ENCODE measurements at regions not wholly inside any gene's neighbourhood (a gene's known extent, or its start where the extent isn't known, plus 50 kb on each side); places are given as distances from the start of the nearest gene placed in this dataset.

- H3K27ac ChIP-seq (ENCODE audit: extremely low read length, insufficient read depth, low read length): no peak overlapping the region
- H3K9me3 ChIP-seq (ENCODE audit: low read length): no peaks in the 10 kb centered on the region
- no peaks in the 10 kb centered on the region for H3K36me3 ChIP-seq (replicated peaks in 1 of 2; ENCODE audit: control insufficient read depth in 1 of 2, insufficient read depth in 2 of 2, low read length in 2 of 2)
- H3K79me2 ChIP-seq (ENCODE audit: insufficient read depth, low read length): no peaks in the 10 kb centered on the region
- H3K4me1 ChIP-seq (ENCODE audit: insufficient read depth, low read length): peaks cover 41% of the 10 kb centered on the region
- FAIRE-seq (peak; percentile 70), DNase-seq (ENCODE audit: low spot score) (no peak), ATAC-seq (peak; percentile 61)
- CTCF ChIA-PET (ENCODE audit: low intra/inter-chr PET ratio, low total read pairs): no interaction called here
- H3K4me2 ChIP-seq (ENCODE audit: low read depth, low read length): peak overlapping the region; percentile 78
- TF ChIP-seq PATZ1 (CRISPR knock-in tag; IDR thresholded peaks at IDR 0.05): 0 out of 2 replicates have a peak, but pooled peaks have one; percentile 38
- no peak for TF ChIP-seq MAFK (conservative IDR thresholded peaks at IDR 0.05 in 1 of 2, IDR thresholded peaks at IDR 0.05 in 1 of 2; ENCODE audit: low read length in 2 of 2)
- no peak for TF ChIP-seq FOXA1 (IDR thresholded peaks at IDR 0.05)
- TF ChIP-seq FOXA1 (CRISPR knock-in tag; IDR thresholded peaks at IDR 0.05): peak; percentile 61; the same call in 1 of the 2 replicates
- peak; percentile 34; the same call in 1 of the 2 replicates for TF ChIP-seq BCL6 (CRISPR knock-in tag; IDR thresholded peaks at IDR 0.05)
- TF ChIP-seq FOXA3 (CRISPR knock-in tag; IDR thresholded peaks at IDR 0.05): peak; percentile 43
- H4K20me1 ChIP-seq (ENCODE audit: insufficient read depth, low read length): no peaks in the 10 kb centered on the region
- POLR2A ChIA-PET: no interaction called here
- in situ Hi-C loops (cut with HindIII; ENCODE audit: extremely low pct_ligation_motif_present, low pct_unique_long_range_greater_than_20kb): no loop called here
- intact Hi-C loops (cut with micrococcal nuclease; ENCODE audit: unreplicated experiment): no loop called here
- 0 out of 6 replicates have a peak overlapping the region, but pooled peaks of 1 of the 3 experiments have one; percentile 11 for H3K4me3 ChIP-seq (replicated peaks in 1 of 3; ENCODE audit: insufficient read depth in 1 of 3, low read depth in 2 of 3, low read length in 3 of 3)
- peak overlapping the region; percentile 16; the same call in 1 of the 2 replicates for H3K9ac ChIP-seq (ENCODE audit: insufficient read depth, low read depth, low read length)
- no peak overlapping the region for H2AFZ ChIP-seq (ENCODE audit: low read length)
- H3K27me3 ChIP-seq (ENCODE audit: control insufficient read depth in 1 of 2, insufficient read depth in 2 of 2, low read length in 2 of 2): no peaks in the 10 kb centered on the region
- WGBS (ENCODE audit: low lambda C conversion rate): 3% methylated on average over 3 of the region's 3 CpGs
- BruUV-seq (replicated peaks): no TSS peak
Measured at GRCh38 chr18:70462078-70462439, 173.2 kb downstream of the SOCS6 start.

DNA sequence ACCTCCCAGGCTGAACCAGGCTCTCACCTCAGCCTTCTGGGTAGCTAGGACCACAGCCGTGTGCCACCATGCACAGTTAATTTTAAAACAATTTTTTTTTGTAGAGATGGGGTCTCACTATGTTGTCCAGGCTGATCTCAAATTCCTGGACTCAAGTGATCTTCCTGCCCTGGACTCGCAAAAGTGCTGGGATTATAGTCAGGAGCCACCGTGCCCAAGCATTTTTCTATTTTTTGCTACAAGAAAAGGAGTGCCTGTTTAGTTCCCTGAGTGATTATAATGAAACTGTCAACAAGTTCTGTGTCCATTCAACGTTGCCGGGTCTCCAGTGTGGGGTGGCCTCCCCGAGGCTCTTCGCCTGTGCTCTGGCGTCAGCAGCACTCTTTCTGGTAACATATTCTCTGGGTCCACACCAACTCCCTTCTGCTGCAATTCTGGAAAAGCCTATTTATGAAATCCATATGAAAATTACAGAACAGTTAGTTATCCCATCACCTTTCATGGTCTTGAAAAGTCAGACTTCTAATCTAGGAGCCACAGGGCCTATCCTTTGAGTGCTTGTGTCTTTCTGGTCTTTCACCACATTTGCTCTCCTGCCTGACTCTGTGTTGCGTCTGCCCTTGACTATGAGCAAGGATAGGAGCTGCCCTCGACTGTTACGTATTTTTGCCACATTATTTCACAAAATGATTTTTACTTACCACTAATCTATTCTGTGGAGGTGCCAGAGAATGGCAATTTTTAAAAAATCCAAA lies 172.7 kb downstream of the SOCS6 start:
- H3K4me1 ChIP-seq (ENCODE audit: insufficient read depth, low read length): peaks cover 41% of the 10 kb centered on the region
- no peaks in the 10 kb centered on the region for H3K36me3 ChIP-seq (replicated peaks in 1 of 2; ENCODE audit: control insufficient read depth in 1 of 2, insufficient read depth in 2 of 2, low read length in 2 of 2)
- no peaks in the 10 kb centered on the region for H3K27me3 ChIP-seq (ENCODE audit: control insufficient read depth in 1 of 2, insufficient read depth in 2 of 2, low read length in 2 of 2)
- FAIRE-seq: no peak
- no TSS peak for BruUV-seq (replicated peaks)
- H3K79me2 ChIP-seq (ENCODE audit: insufficient read depth, low read length): no peaks in the 10 kb centered on the region
- peak overlapping the region; percentile 11 to 52 (median 12); a peak in 5 of 6 replicates for H3K4me3 ChIP-seq (replicated peaks in 1 of 3; ENCODE audit: insufficient read depth in 1 of 3, low read depth in 2 of 3, low read length in 3 of 3)
- no peak overlapping the region for H3K27ac ChIP-seq (ENCODE audit: extremely low read length, insufficient read depth, low read length)
- H3K9me3 ChIP-seq (ENCODE audit: low read length): no peaks in the 10 kb centered on the region
- ChIA-PET CTCF (ENCODE audit: low intra/inter-chr PET ratio, low total read pairs) (no interaction called here), POLR2A (no interaction called here)
- peak; percentile 86 for ATAC-seq
- H3K4me2 ChIP-seq (ENCODE audit: low read depth, low read length): peak overlapping the region; percentile 78
- H2AFZ ChIP-seq (ENCODE audit: low read length): peak overlapping the region; percentile 70
- peak overlapping the region; percentile 16; the same call in 1 of the 2 replicates for H3K9ac ChIP-seq (ENCODE audit: insufficient read depth, low read depth, low read length)
- in situ Hi-C loops (cut with HindIII; ENCODE audit: extremely low pct_ligation_motif_present, low pct_unique_long_range_greater_than_20kb) (no loop called here), intact Hi-C loops (cut with micrococcal nuclease; ENCODE audit: unreplicated experiment) (no loop called here)
- WGBS (ENCODE audit: low lambda C conversion rate): 26% methylated on average over 11 of the region's 11 CpGs
- DNase-seq (ENCODE audit: low spot score): no peak
- H4K20me1 ChIP-seq (ENCODE audit: insufficient read depth, low read length): no peaks in the 10 kb centered on the region
- TF ChIP-seq, protein P1, sequence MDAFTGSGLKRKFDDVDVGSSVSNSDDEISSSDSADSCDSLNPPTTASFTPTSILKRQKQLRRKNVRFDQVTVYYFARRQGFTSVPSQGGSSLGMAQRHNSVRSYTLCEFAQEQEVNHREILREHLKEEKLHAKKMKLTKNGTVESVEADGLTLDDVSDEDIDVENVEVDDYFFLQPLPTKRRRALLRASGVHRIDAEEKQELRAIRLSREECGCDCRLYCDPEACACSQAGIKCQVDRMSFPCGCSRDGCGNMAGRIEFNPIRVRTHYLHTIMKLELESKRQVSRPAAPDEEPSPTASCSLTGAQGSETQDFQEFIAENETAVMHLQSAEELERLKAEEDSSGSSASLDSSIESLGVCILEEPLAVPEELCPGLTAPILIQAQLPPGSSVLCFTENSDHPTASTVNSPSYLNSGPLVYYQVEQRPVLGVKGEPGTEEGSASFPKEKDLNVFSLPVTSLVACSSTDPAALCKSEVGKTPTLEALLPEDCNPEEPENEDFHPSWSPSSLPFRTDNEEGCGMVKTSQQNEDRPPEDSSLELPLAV (CRISPR knock-in tag; conservative IDR thresholded peaks at IDR 0.05; ENCODE audit: low read depth): no peak
- TF ChIP-seq SOX6 (IDR thresholded peaks at IDR 0.05): no peak
- TF ChIP-seq SOX6 (CRISPR knock-in tag; IDR thresholded peaks at IDR 0.05): no peak
- TF ChIP-seq ZMAT3 (CRISPR knock-in tag; conservative IDR thresholded peaks at IDR 0.05): no peak
- TF ChIP-seq, protein P2, sequence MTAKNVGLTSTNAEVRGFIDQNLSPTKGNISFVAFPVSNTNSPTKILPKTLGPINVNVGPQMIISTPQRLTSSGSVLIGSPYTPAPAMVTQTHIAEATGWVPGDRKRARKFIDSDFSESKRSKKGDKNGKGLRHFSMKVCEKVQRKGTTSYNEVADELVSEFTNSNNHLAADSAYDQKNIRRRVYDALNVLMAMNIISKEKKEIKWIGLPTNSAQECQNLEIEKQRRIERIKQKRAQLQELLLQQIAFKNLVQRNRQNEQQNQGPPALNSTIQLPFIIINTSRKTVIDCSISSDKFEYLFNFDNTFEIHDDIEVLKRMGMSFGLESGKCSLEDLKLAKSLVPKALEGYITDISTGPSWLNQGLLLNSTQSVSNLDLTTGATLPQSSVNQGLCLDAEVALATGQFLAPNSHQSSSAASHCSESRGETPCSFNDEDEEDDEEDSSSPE (CRISPR knock-in tag; IDR thresholded peaks at IDR 0.05): no peak
- TF ChIP-seq ZNF121 (CRISPR knock-in tag; IDR thresholded peaks at IDR 0.05): peak; percentile 97
- peak; percentile 69 for TF ChIP-seq ZMYM3 (CRISPR knock-in tag; IDR thresholded peaks at IDR 0.05)
- no peak for TF ChIP-seq ZNF546 (CRISPR knock-in tag; conservative IDR thresholded peaks at IDR 0.05)
- TF ChIP-seq REXO4 (CRISPR knock-in tag; IDR thresholded peaks at IDR 0.05; ENCODE audit: borderline replicate concordance): no peak

All from HepG2 (cell line).